Sigmoid colon (tissue), 3 donors: ENCODE measurements at regions not wholly inside any gene's neighbourhood (a gene's known extent, or its start where the extent isn't known, plus 50 kb on each side); places are given as distances from the start of the nearest gene placed in this dataset.

Experiments
- POLR2A ChIP-seq, 2 donors: fragments of 450-650 bp; IDR thresholded peaks; one replicate each; pipeline ENCODE4 v1.6.1; 2016; ENCODE audit warnings: antibody characterized with exemption in 2 of 2, mild to moderate bottlenecking in 2 of 2, moderate library complexity in 2 of 2
- TF ChIP-seq, protein P1 (sequence below), 4 experiments: fragments of 450-650 bp in 3 of 4; fragments of 200-600 bp in 1 of 4; IDR thresholded peaks; one replicate each; pipeline ENCODE4 v1.5.1; 2016 to 2019; ENCODE audit warnings: antibody characterized with exemption in 4 of 4, mild to moderate bottlenecking in 3 of 4, moderate library complexity in 2 of 4

DNA sequence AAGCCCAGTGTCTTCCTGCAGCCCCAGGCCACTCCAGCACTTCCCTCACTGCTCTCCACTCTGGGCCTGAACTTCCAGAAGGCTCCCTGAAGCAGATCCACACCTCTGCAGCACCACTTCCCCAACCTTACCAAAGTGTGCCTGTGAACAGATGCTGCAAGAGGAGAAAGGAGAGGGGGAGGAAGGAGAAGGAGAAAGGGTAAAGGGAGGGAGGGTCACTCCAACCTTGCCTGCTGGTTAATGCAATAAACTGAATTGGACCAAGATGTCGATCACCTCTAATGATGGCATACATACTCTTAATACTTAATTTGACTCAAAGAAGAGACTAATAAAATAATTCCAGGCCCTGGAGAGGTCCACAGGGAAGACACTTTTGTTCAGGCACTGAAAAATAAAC, 77.2 kb upstream of the RAI14 start:
- TF ChIP-seq, protein P1, sequence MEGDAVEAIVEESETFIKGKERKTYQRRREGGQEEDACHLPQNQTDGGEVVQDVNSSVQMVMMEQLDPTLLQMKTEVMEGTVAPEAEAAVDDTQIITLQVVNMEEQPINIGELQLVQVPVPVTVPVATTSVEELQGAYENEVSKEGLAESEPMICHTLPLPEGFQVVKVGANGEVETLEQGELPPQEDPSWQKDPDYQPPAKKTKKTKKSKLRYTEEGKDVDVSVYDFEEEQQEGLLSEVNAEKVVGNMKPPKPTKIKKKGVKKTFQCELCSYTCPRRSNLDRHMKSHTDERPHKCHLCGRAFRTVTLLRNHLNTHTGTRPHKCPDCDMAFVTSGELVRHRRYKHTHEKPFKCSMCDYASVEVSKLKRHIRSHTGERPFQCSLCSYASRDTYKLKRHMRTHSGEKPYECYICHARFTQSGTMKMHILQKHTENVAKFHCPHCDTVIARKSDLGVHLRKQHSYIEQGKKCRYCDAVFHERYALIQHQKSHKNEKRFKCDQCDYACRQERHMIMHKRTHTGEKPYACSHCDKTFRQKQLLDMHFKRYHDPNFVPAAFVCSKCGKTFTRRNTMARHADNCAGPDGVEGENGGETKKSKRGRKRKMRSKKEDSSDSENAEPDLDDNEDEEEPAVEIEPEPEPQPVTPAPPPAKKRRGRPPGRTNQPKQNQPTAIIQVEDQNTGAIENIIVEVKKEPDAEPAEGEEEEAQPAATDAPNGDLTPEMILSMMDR (IDR thresholded peaks at IDR 0.05) = no peak
- no peak for TF ChIP-seq POLR2A (IDR thresholded peaks at IDR 0.05)
